ENCODE measurements at regions not wholly inside any gene's neighbourhood (a gene's known extent, or its start where the extent isn't known, plus 50 kb on each side); places are given as distances from the start of the nearest gene placed in this dataset.

DNA sequence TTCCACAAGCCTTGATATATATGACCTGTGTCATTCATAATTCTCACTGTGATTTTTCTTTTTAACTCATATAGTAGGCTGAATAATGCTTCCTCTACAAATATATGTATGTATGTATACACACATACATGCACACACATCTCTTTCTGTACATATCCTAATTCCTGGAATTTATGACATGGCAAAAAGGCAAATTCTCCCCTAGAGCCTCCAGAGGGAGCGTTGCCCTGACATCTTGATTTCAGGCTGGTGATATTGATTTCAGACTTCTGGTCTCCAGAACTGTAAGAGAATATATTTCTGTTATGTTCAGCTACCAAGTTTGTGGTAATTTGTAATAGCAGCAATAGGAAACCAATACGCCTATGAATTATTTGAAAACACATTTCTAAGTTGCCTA is 166.6 kb upstream of the GAS1 start:
- no peak for TF ChIP-seq POLR2AphosphoS5 (IDR thresholded peaks at IDR 0.05; ENCODE audit: low read depth, low read length)
- no peak for TF ChIP-seq SIN3A (IDR thresholded peaks at IDR 0.05; ENCODE audit: borderline replicate concordance, insufficient read depth, low read length)
- TF ChIP-seq, protein P1, sequence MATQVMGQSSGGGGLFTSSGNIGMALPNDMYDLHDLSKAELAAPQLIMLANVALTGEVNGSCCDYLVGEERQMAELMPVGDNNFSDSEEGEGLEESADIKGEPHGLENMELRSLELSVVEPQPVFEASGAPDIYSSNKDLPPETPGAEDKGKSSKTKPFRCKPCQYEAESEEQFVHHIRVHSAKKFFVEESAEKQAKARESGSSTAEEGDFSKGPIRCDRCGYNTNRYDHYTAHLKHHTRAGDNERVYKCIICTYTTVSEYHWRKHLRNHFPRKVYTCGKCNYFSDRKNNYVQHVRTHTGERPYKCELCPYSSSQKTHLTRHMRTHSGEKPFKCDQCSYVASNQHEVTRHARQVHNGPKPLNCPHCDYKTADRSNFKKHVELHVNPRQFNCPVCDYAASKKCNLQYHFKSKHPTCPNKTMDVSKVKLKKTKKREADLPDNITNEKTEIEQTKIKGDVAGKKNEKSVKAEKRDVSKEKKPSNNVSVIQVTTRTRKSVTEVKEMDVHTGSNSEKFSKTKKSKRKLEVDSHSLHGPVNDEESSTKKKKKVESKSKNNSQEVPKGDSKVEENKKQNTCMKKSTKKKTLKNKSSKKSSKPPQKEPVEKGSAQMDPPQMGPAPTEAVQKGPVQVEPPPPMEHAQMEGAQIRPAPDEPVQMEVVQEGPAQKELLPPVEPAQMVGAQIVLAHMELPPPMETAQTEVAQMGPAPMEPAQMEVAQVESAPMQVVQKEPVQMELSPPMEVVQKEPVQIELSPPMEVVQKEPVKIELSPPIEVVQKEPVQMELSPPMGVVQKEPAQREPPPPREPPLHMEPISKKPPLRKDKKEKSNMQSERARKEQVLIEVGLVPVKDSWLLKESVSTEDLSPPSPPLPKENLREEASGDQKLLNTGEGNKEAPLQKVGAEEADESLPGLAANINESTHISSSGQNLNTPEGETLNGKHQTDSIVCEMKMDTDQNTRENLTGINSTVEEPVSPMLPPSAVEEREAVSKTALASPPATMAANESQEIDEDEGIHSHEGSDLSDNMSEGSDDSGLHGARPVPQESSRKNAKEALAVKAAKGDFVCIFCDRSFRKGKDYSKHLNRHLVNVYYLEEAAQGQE (IDR thresholded peaks at IDR 0.05; ENCODE audit: insufficient read depth in 1 of 2, low read depth in 2 of 2, low read length in 2 of 2), result no peak
- no peak for TF ChIP-seq FOXP2 (optimal IDR thresholded peaks at IDR 0.05; ENCODE audit: borderline replicate concordance, extremely low read depth, extremely low read length, insufficient read depth)
- TF ChIP-seq TAF1 (IDR thresholded peaks at IDR 0.05; ENCODE audit: borderline replicate concordance, insufficient read depth, low read length), result no peak

DNA sequence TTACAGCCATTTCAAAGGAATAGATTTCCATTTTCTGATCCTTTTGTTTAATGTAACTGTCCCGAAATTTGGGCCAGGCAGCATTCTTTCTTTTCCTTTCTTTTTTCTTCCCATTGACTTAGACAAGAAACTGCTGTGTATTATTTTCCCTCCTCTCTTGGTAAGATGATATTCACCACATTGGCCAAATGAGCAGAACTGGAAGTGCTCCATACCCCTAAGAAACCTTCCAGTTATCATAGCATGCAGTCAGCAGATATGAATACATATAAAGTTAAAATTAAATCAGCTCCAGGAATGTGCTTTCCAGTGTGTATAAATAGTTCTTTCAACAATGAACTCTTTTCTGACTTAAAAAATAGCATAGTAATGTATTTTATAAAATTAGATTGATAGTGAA is 168.5 kb upstream of the GAS1 start:
- TF ChIP-seq FOXP2 (optimal IDR thresholded peaks at IDR 0.05; ENCODE audit: borderline replicate concordance, extremely low read depth, extremely low read length, insufficient read depth) (no peak), TAF1 (IDR thresholded peaks at IDR 0.05; ENCODE audit: borderline replicate concordance, insufficient read depth, low read length) (no peak), POLR2AphosphoS5 (IDR thresholded peaks at IDR 0.05; ENCODE audit: low read depth, low read length) (no peak), SIN3A (IDR thresholded peaks at IDR 0.05; ENCODE audit: borderline replicate concordance, insufficient read depth, low read length) (no peak)
- TF ChIP-seq, protein P1 (IDR thresholded peaks at IDR 0.05; ENCODE audit: insufficient read depth in 1 of 2, low read depth in 2 of 2, low read length in 2 of 2), result no peak

DNA sequence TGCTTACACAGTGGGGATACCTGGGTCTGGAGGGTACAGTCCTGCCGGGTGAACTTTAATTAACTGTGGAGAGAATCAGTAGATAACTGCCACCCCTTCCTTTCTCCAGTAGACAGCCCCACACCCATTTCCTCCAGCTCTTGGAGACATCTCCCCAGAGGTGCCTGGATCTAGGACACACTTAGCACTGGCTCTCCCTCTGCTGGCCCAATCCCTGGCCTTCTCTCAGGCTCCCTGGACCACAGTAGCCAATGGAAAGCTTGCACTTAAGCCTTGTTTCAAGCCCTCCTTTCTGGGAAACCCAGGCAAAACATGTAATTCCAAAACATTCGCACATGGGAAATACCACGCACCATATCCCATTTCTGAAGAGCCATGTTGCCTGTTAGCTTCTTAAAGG is 169.2 kb upstream of the GAS1 start:
- TF ChIP-seq POLR2AphosphoS5 (IDR thresholded peaks at IDR 0.05; ENCODE audit: low read depth, low read length) (no peak), SIN3A (IDR thresholded peaks at IDR 0.05; ENCODE audit: borderline replicate concordance, insufficient read depth, low read length) (no peak), TAF1 (IDR thresholded peaks at IDR 0.05; ENCODE audit: borderline replicate concordance, insufficient read depth, low read length) (no peak), FOXP2 (optimal IDR thresholded peaks at IDR 0.05; ENCODE audit: borderline replicate concordance, extremely low read depth, extremely low read length, insufficient read depth) (no peak)
- TF ChIP-seq, protein P1 (IDR thresholded peaks at IDR 0.05; ENCODE audit: insufficient read depth in 1 of 2, low read depth in 2 of 2, low read length in 2 of 2), result no peak

GRCh38 chr9:87118594-87118993 is 171.3 kb upstream of the GAS1 start:
- no peak for TF ChIP-seq FOXP2 (optimal IDR thresholded peaks at IDR 0.05; ENCODE audit: borderline replicate concordance, extremely low read depth, extremely low read length, insufficient read depth)
- TF ChIP-seq, protein P1 (IDR thresholded peaks at IDR 0.05; ENCODE audit: insufficient read depth in 1 of 2, low read depth in 2 of 2, low read length in 2 of 2), result no peak
- no peak for TF ChIP-seq SIN3A (IDR thresholded peaks at IDR 0.05; ENCODE audit: borderline replicate concordance, insufficient read depth, low read length)
- TF ChIP-seq TAF1 (IDR thresholded peaks at IDR 0.05; ENCODE audit: borderline replicate concordance, insufficient read depth, low read length), result no peak
- no peak for TF ChIP-seq POLR2AphosphoS5 (IDR thresholded peaks at IDR 0.05; ENCODE audit: low read depth, low read length)

All from PFSK-1 (cell line).